Vagina (tissue), 2 donors: ENCODE measurements at regions not wholly inside any gene's neighbourhood (a gene's known extent, or its start where the extent isn't known, plus 50 kb on each side); places are given as distances from the start of the nearest gene placed in this dataset.

Experiments
- POLR2A ChIP-seq, 2 donors: fragments of 450-650 bp; IDR thresholded peaks; one replicate each; pipeline ENCODE4 v1.6.1; 2017; ENCODE audit warnings: antibody characterized with exemption in 2 of 2, mild to moderate bottlenecking in 2 of 2, moderate library complexity in 2 of 2
- TF ChIP-seq, protein P1 (sequence below), 3 experiments: fragments of 450-650 bp in 2 of 3; fragments of 200-600 bp in 1 of 3; sonication (generic) in 1 of 3; IDR thresholded peaks; one replicate each; pipeline ENCODE4 v1.5.1; 2017 to 2019; ENCODE audit warnings: antibody characterized with exemption in 3 of 3, mild to moderate bottlenecking in 2 of 3, moderate library complexity in 2 of 3

DNA sequence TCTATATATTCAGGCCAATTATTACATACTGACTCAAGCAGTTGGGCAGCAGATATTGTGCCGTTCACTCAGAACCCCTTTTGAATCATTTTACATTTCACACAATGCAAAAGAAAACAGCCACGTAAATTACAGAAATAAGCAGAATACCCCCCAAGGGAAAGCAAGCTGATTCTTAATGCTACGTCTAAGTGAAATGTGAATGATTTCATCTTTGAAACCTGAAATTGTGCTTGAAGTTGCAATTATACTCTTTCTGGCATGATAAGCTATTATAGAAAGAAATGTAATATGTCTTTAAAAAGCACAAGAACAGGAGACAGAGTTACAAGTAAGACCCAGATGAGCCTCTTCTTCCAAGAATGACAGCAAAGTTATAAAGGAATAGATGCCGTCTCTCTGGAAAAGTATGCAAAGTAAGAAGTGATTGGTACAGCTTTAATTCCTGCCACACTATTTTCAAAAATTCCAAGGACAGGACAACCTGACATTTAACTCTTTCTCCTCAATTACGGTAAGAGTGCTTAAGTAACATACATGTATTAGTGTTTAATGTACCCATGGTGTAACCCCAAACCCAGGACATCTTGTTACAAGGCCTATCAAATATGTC, 891.5 kb upstream of the ADGRL2 start:
- TF ChIP-seq, protein P1, sequence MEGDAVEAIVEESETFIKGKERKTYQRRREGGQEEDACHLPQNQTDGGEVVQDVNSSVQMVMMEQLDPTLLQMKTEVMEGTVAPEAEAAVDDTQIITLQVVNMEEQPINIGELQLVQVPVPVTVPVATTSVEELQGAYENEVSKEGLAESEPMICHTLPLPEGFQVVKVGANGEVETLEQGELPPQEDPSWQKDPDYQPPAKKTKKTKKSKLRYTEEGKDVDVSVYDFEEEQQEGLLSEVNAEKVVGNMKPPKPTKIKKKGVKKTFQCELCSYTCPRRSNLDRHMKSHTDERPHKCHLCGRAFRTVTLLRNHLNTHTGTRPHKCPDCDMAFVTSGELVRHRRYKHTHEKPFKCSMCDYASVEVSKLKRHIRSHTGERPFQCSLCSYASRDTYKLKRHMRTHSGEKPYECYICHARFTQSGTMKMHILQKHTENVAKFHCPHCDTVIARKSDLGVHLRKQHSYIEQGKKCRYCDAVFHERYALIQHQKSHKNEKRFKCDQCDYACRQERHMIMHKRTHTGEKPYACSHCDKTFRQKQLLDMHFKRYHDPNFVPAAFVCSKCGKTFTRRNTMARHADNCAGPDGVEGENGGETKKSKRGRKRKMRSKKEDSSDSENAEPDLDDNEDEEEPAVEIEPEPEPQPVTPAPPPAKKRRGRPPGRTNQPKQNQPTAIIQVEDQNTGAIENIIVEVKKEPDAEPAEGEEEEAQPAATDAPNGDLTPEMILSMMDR (IDR thresholded peaks at IDR 0.05): no peak
- no peak for TF ChIP-seq POLR2A (IDR thresholded peaks at IDR 0.05)
